GM21529 (cell line): ENCODE measurements at regions not wholly inside any gene's neighbourhood (a gene's known extent, or its start where the extent isn't known, plus 50 kb on each side); places are given as distances from the start of the nearest gene placed in this dataset.
A peak's percentile ranks its signal among the peaks of the same experiment; 100 is the strongest.

Source experiments
- ATAC-seq: cut with Tn5 transposase; IDR thresholded peaks from one replicate; pipeline ENCODE4 v1.9.1; 2021; ENCODE audit not compliant: unreplicated experiment

DNA sequence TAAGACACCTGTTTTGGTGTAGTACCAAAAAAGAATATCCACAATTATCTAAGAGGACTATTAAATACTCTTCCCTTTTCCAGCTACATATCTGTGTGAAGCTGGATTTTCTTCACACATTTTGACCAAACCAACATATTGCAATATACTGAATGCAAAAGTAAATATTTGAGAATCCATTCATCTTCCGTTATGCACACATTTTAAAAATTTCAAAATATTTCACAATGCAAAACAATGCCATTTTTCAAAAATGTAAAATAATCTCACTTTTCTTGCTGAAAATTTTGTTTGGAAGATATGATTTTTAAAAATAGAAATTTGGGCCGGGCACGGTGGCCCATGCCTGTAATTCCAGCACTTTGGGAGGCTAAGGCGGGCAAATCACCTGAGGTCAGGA is 133.9 kb upstream of the FUT8 start:
- no peak for ATAC-seq

GRCh38 chr14:65279510-65279909 is 133.0 kb upstream of the FUT8 start:
- no peak for ATAC-seq

DNA sequence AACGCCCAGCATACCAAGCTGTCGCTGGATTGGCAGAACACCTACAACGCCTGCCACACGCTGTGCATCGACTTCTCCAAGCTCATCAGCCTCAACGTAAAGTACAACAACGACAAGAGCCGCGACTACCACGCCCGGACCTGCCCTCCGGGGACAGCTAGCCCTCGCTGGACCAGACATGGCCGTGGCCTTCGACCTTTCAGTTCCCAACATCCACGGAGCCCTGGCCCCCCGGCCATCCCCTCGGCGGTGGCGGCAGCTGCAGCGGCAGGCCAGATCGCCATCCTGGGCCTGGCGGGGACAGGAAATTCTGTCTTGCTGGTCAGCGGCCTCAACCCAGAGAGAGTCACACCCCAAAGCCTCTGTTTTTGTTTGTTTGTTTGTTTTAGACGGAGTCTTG is 132.6 kb upstream of the FUT8 start:
- no peak for ATAC-seq

GRCh38 chr14:65280653-65281052 is 131.9 kb upstream of the FUT8 start:
- no peak for ATAC-seq

GRCh38 chr14:65281991-65282895 is 130.3 kb upstream of the FUT8 start:
- ATAC-seq, result no peak

GRCh38 chr14:65282896-65283253 is 129.7 kb upstream of the FUT8 start:
- no peak for ATAC-seq

GRCh38 chr14:65286443-65286842 is 126.1 kb upstream of the FUT8 start:
- ATAC-seq, result no peak

DNA sequence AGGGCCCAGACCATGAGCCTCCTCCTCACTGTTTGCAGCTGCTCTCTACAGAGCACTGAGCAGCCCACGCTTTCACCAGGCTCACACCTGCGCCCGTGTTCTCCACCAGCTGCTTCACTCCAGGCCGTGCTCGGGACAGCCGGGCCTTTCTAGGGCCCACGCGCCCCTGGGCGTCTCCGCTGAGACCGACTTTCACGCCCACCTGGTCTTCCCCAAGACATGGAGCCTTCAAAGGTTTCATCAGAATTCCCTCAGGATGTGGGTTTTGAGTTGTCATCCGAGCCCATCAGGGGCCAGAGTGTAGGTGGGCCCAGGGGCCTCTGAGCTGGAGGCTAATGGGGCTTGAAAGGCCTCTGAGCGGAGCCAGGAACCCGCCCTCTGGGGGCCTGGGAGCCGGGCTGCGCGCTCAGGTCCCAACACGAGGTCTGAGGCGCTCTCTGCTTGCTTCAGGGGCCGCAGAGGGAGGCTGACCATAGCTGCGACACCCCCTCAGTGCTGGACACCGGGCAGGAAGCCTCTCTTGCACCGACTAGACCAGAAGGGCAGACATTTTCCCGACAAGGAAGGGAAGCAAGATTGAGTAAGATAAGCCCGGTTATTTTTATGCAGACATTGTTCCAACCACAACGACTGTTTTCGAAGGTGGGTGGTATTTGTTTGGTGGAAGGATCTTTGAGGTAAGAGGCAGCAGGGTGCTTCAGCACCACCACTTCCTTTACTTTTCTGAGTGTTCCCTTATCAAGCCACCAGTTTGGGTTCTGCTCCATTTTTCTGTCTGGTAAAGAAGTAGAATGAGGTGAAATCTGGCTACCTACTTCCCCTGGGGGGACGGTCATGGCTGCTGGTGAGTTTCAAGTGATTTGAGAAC is 125.0 kb upstream of the FUT8 start:
- ATAC-seq, result peak; percentile 59

GRCh38 chr14:65290830-65291229 is 121.7 kb upstream of the FUT8 start:
- ATAC-seq, result no peak

GRCh38 chr14:65291531-65291930 is 121.0 kb upstream of the FUT8 start:
- ATAC-seq, result no peak

- no peak for ATAC-seq
Measured at GRCh38 chr14:65294816-65295215, 117.7 kb upstream of the FUT8 start.

- no peak for ATAC-seq
Measured at GRCh38 chr14:65296402-65296801, 116.1 kb upstream of the FUT8 start.

GRCh38 chr14:65296876-65297275 is 115.7 kb upstream of the FUT8 start:
- no peak for ATAC-seq

DNA sequence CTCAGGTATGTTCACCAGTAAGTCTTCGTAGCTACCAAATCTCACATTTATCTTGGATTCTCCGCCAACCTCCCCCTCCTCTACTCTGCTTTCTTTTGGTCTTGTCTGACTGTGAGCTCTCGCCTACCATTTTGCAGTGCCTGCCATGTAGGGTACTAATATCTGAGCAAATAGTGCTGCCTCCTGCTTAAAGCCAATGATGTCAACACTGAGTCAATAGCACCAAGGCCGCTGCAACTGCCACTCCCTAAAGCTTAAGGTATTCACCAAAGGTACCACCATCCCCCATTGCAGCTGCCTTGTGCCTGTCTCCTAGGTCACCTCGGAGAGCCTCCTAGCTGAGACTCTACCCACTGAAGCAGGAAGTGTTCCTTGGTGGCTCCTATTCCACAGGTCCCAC is 114.8 kb upstream of the FUT8 start:
- no peak for ATAC-seq

GRCh38 chr14:65299826-65300225 is 112.7 kb upstream of the FUT8 start:
- ATAC-seq, result no peak

DNA sequence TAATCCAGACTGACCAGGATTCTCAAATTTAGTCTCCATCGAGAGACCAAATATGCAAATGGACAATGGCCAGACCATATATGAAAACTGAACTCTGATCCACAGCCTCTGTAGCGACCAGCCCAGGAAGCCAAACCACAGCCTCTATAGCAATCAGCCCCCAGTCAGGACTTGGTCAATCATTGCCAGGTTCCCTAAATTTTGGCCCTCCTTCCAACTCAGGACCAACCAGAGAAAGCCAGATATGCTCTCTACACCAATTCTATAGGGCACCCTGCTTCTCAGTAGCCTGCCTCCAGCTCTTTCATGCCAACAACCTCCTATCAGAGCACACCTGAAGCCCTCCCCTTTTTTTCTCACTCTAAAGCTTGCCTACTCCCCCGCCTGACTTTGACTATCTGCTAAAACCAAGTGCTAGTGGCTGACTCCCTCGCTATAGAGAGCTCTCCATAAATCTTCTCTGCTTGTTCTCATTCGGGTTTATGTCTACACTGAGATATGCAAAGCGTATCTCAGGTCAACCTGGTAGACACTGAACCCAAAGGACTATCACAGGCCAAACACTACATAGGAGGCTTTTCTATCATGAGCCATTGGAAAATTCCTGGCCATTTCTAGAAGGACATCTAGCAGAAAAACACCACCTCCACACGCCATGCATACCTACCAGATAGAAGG is 110.5 kb upstream of the FUT8 start:
- ATAC-seq, result peak; percentile 60

- peak; percentile 50 for ATAC-seq
Measured at GRCh38 chr14:65302571-65303189, 109.8 kb upstream of the FUT8 start.

DNA sequence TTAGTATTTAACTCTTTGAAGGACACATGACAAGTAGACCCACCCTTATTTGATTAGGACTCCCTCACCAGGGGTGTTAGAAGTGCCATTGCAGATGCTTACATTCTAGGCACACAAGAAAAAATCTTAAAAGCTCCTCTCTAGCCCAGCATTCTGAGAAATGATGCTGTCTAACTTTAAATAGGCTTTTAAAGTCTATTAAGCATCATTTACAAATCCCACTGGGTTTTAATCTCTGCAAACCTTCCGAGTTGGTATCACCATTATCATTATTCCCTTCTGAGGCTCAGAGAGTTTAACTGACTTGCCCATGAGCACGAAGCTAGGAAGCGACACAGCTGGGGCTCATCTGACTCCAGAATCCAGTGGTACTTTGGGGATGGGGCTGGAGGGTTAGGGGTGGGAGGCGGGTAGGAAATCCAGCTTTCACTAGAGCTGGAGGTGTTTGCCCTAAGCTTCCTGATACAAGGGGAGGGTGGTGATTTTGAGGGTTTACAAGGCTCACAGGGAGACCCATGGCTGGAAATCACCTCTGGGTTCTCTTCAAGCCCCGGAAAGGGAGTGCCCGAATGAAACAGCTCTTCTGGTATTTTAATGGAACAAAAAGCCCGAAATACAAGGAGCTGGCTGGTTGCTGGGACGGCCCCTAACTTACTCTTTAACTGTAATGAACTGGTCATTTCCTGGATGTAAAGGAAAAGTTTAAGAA is 109.2 kb upstream of the FUT8 start:
- ATAC-seq, result no peak

- ATAC-seq, result no peak
Measured at GRCh38 chr14:65303899-65304222, 108.7 kb upstream of the FUT8 start.

GRCh38 chr14:65304239-65304638 is 108.3 kb upstream of the FUT8 start:
- ATAC-seq, result no peak

GRCh38 chr14:65304963-65305362 is 107.6 kb upstream of the FUT8 start:
- ATAC-seq, result no peak
